HG03439 (cell line): ENCODE measurements at regions not wholly inside any gene's neighbourhood (a gene's known extent, or its start where the extent isn't known, plus 50 kb on each side); places are given as distances from the start of the nearest gene placed in this dataset.
"Not testable (repeated sequence)": the region's sequence is repeated elsewhere in the genome, so short reads cannot be mapped to it uniquely, and the experiment has no call there.

Experiments
- ATAC-seq: cut with Tn5 transposase; IDR thresholded peaks from one replicate; pipeline ENCODE4 v1.9.1; 2021; ENCODE audit warnings: mild to moderate bottlenecking, moderate library complexity; ENCODE audit not compliant: unreplicated experiment

DNA sequence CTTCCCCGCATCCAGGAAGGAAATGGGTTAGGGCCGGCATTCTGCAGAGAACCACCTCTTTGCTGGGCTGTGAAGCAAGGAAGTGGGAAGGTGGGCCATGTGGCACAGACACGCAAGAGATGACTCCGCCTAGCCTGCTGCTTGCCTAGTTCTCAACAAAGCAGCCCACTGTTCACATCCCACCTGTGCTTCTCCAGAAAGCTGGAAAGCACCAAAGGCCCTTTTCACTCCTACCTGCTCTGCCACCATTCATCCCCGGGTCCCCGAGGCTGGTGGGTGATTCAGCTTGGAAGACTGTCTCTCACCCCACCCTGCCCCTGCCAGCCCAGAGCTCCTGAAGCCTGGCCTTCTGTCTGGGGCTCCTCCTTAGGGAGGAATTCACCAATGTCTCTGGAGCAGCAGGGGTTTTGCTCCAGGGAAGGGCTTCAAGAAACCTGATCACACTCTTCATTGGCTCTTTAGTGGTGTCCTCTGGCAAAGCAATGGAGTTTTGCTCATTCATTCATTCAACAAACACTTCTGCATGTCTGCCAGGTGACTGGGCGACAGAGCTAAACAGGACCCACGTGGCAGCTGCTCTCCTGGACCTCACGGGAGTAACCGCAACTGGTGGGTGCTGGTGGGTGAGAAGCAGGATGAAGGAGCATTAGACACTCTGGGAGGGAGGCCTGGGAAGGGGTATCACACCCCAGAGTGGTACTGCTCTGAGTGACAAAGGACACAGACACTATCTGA is 145.4 kb upstream of the TLE3 start:
- ATAC-seq, result no peak

DNA sequence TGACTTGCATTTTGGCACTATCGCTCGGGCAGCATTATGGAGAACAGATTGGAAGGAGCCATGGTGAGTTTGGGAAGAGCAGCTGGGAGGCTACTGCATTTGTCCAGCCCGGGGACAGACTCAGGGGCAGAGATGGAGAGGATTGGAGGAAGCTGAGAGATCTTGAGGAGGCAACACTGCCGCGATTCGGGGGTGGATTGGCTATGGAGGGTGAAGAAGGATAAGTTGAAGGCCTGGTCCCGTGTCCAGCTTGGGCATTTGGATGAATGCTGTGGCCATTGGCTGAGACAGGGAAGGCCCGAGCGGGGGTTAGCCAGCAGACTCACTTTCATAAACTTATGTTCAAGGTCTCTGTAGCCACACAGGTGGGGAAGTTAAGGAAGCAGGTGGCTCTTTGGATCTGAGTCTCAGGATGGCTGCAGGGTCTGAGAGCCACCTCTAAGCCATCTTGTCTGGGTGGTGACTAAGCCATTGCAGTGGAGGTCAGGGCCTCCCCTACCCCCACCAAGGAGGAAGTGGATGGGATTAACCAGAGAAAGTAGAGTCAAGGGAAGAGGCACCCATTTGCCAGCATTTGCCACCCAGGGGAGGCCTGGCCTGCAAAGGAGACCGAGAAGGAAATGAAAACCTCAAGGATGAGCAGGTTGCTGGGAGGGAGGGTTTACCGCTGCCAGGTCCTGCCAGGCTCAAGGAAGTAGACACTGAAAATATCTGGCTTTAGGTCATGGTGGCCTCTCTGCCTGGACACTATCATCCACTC is 144.0 kb upstream of the TLE3 start:
- no peak for ATAC-seq

DNA sequence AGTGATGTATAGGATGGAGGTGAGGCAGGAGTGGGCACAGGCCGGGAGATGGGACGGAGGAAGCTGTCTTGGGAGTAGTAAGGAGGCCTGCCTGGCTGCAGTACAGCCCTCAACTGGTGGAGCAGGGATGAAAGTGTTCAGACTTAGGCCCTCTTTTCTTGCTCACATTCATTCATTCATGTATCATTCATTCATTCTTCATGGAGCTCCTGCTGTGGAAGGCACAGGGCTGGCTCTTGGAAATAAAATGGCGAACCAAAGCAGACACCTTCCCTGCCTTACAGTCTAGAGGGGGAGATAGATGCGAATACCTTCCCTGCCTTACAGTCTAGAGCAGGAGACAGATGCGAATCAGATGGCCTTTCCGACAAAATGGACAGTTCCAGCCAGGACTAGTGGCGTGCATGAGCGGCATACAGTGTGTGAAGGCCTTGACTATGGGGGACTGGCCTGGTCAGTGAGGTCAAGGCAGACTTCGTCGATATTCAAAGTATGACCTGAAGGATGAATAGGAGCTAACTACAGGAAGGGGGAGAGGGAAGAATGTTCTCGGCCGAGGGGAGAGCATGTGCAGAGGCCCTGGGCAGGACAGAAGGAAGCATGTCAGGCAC is 143.2 kb upstream of the TLE3 start:
- ATAC-seq, result no peak

DNA sequence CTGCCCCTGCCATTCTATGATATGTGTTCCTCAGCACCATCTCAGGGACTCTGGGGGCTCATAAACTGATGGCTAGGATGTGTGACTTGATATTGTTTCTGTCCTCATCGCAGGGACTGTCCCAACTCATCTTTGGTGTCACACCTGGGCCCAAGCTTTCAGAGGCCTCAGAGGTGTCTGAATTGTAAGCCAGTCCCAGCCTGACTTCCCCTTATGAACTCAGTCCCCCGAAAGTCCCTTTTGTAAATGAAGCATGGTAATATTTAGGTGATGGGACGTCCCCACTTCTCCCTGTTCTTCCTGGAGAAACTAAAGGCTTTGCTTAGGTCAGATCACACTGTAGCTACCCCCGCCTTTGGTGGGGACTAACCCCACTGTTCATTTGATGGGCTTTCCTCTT is 142.4 kb upstream of the TLE3 start:
- ATAC-seq, result peak; percentile 86

DNA sequence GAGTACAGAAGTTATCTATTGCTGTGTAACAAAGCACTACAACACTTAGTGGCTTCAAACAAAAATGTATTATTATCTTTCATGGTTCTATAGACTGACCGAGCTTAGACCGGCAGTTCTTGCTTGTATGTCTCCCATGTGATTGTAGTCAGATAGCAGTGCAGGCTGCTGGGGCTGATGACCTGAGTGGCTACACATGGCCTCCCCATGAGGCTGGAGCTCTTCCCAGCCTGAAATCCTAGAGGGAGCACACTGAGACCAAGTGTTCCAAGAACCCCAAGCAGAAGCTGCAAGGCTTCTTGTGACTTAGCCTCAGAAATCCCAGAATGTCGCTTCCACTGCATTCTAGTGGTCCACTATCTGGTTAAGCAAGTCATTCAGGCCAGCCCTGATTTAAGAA is 141.2 kb upstream of the TLE3 start:
- ATAC-seq, result no peak

DNA sequence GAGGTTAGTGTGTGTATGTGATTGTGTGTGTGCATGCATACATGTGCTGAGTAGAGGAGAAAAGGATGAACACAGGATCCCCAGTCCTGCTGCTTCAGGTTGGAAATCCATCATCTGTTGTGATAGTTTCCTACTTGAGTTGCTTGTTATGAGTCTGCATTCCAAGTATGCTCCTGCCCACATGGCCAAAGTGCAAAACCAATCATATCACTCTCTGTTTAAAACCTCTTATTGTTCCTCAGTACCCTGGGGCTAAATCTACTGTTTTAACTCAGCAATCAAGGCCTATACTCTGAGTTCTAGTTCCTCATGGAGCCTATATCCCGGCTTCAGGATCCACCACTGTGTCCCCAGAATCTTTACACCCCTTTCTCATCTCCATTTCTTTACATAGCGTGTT is 139.9 kb upstream of the TLE3 start:
- no peak for ATAC-seq

DNA sequence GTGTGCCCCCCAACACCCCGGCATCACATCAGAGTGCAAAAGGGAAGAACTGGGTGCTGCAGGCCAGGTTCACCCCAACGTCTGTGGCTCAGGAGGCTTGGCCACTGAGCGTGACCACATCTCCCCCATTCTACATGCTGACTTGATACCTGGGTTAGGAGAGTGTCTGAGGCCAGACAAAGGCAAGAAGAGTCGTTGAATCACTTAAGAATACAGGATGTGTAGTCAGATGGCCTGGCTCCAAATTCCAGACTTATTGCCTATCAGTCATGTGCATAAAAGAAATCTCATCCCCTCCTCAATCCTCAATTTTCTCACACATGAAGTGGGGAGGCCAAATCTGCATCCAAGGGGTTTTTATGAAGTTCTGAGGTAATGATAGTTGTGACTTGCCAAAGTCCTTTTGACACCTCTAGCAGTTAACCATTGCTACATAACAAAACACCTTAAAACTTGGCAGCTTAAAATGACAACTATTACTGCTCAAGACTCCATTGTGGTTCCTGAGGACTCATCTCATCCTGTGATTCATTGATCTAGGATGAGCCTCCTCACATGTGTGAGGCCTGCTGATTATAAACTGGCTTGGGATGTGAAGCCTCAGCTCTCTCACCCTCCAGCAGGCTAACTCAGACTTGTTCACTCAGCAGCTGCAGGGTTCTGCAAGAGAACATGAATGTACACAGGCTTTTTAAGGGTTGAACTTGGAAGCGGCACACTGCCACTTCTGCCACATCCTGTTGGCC is 138.8 kb upstream of the TLE3 start:
- no peak for ATAC-seq

DNA sequence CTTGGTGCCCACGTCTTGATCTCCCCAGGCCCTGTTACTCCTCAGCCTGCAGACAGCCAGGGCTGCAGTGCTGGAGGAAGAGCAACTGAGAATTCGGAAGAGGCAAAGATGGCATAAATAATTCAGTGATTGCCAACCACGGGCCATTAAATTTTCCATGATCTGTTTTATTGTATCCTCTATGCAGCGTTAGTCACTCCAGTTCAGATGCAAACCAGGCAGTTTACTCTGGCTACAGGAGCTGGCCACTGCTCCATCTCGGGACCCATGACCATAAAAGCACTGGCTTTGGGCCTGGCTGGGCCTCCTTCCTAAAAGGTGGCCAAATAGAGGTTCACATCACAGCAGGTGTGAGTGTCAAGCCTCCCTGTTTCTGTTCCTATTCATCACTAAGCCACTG is 137.6 kb upstream of the TLE3 start:
- no peak for ATAC-seq

DNA sequence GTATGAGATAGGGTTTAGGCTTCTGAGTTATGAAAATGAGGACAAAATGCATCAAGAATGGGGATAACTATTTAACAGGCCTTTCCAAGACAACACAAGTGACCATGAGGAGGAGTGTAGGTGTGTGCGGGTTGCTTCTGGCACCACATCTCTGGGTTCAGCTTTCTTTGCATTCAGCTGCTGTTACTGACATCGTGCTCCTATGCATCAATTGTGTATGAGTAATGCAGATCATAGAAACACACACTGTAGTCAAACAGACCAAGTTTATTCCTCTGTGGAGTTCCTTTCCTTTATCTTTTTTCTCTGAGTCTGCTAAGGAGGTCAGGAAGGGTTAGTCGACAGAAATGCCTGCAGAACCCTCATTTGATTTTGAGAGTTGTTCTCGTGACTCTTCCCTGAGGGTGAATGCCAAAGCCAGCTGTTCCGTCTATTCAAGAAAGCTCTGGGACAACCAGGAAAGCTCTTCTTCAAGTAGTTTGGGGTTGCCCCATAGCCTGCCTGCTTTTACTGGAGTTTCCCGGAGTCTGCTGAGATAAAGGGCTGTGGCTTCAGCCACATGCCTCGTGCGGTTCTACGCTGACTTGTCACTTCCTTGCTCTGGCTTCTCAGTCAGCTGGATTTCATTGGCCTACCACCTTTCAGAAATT is 136.7 kb upstream of the TLE3 start:
- ATAC-seq, result no peak

DNA sequence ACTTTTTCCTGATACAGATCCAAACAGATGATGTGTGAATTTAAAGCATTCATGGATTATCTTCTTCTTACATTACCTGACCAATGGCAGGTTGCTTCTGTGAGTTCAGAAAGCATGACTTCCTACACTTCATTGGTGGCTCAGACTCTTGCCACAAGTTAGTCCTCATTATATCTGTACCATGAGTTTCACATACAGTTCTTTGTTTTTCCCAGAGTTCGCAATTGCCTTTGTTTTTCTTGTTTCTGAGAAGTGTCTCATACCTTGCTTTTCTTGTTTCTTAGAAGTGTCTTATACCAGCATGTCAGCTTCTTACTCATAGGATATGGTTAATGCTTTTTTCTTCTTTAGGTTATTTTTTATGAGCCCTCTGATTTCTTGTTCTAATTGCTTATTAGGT is 133.8 kb upstream of the TLE3 start:
- no peak for ATAC-seq

DNA sequence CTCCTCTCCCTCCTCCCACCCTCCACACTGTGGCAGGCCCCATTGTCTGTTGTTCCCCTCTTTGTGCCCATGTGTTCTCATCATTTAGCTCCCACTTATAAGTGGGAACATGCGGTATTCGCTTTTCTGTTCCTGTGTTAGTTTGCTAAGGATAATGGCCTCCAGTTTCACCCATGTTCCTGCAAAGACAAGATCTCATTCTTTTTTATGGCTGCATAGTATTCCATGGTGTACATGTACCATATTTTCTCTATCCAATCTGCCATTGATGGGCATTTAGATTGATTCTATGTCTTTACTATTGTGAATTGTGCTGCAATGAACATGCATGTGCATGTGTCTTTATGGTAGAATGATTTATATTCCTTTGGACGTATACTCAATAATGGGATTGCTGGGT is 130.2 kb upstream of the TLE3 start:
- not testable (repeated sequence) for ATAC-seq

DNA sequence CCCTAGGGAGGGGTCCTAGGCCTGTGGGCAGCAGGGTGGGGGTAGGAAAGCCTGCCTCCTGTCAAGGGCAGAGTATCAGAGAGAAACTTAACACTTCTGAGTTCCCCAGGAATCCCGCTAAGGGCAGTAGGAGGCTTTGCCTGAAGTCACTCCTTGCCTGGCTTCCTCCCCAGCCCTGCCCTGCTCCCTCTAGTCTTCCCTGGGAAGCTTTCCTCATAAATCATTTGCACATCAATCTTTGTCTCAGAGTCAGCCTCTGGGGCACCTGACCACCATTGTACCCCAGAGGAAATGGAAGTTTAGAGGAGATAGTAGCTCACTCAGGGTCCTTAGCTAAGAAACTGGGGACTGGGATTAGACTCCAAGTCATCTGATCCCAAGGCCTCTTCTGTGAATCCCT is 129.4 kb upstream of the TLE3 start:
- no peak for ATAC-seq

DNA sequence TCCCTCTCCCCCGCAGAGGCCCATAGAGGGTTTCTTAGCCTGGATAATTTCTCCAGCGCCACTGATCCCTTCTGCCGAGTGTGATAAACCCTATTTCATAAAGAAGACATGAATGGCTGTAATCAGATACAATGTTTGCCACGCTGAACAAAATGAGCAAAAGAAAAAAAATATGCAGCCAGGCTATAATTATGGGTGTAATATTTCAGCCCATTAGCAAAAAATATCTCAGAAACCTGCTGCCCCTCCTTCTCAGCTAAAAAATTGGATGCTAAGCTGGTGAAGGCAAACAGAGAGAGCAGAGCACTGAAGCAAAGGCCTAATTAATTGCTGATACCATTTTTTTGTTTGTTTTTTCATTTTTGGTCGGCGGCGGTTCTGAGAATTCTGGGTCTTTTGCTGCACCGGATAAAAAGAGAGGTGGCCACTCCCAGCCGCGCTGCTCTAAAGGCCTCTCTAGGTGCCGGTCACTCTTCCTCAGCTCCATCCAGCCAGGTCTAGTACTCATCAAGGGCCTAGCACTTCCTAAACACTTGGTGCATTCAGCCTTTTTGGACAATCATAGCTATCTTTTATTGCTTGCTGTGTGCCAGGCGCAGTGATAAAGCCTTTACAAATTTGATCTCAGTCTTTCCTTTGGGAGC is 128.7 kb upstream of the TLE3 start:
- ATAC-seq, result no peak

DNA sequence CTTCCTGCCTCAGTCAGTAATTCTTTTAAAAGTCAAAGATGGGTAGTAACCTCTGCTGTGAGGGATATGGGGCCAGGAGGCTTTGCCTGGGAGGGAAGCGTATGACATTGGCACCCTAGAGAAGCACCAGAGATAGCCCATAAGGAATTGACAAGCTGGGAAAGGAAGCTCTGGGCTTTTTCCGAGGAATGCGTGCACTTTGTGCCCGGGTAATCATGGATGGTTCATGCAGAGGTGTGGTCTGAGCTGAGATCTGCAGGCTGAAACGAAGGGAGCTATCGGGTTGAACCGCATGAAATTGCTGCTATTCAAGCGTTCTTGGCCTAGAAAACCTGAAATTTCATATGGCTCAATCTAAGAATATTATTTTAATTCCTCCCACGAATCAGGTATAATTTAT is 127.7 kb upstream of the TLE3 start:
- ATAC-seq, result no peak

DNA sequence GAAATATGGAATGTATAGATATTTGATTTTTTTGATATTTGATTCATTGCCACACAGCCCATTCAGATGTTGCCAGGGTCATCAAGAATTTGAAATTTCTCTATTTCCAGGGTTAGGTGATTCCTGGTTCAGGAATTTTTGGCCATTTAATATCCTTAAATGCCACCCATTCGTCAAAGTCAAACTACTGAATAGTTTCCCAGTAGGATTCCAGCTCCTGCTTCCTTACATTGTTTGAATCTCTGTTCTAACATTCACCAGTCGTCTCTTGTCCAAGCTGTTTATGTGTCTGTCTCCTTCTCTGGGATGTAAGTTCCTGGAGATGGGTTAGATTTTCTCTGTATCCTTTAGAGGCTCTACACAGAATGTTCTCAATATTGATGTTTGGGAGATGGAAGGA is 124.9 kb upstream of the TLE3 start:
- ATAC-seq, result no peak

DNA sequence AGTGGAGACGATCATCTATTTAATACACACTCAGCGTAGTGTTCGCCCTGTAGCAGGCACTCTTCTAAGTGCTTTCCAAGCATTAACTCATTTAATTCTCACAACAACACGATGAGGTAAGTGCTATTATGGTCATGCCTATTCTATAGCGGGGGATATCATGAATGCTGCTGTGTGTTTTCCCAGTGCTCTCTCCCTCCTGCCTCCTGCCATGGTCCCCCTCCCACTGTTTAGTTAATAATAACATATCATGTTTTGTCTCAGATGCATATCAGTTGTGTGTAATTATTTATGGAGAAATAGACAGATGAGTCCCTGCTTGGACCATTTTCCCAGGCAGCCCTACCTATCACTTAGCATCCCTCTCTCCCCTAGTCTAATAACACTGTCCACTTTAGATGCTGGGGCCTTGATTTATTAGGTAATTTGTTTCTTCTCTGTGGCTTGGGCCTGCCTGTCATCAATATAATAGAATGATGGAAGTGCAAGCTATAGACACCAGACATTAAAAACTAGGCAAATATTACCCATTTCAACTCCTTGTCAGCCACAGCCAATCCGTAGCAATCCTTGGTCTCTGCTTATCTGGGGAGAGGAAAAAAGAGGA is 122.9 kb upstream of the TLE3 start:
- ATAC-seq, result no peak

DNA sequence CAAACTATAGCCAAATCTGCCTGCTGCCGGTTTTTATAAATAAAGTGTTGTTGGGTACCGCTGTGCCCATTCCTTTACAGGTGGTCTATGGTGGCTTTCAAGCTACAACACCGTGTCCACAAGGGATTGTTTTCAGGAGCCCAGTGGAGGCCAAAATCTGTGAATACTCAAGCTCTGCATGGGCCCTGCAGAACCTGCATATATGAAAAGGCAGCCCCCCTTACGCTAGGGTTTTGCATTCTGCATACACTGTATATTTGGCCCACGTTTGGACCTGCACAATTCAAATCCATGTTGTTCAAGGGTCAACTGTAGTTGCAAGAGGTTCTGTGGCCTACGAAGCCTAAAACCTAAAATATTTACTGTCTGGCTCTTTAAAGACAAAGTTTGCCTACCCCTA is 122.2 kb upstream of the TLE3 start:
- no peak for ATAC-seq

DNA sequence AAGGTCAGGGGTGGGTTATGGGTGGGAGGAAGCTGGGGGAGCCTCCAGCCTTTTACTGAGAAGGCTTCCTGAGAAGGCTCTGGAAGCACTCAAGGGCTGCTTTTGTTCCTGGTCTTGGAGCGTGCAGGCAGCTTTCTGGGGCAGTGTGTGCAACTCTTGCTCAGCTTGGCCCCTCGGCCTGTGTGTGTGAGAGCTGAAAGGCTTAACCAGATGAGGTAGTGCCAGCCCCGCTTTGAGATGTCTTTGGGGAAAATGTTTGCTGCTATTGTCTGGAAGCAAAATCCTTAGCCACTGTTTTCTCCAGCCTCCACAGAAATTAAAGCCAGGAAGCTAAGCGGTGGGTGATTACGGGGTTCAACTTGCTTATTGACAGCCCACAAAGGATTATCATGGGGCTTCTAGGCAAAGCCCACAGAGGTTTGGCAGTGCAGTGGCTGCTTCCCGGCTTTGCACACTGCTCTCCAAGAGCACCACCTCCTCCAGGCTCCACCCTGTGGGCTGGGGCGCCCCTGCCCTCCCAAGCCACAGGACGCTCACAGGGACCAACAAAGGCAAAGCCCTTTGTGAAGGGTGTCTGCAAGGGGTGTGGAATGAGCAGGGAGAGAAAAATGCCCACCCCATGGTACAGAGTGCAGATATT is 121.7 kb upstream of the TLE3 start:
- no peak for ATAC-seq
